ENCODE measurements at regions not wholly inside any gene's neighbourhood (a gene's known extent, or its start where the extent isn't known, plus 50 kb on each side); places are given as distances from the start of the nearest gene placed in this dataset.

- intact Hi-C loops (cut with micrococcal nuclease), result no loop called here
- Mint-ChIP-seq H3K4me3 (no peak overlapping the region), H3K9me3 (no peaks in the 10 kb centered on the region), H3K27me3 (no peaks in the 10 kb centered on the region), H3K36me3 (peaks cover 13% of the 10 kb centered on the region), H3K4me1 (ENCODE audit: low read depth) (no peaks in the 10 kb centered on the region), H3K27ac (no peak overlapping the region)
- DNase-seq, result no peak
- POLR2A ChIA-PET, result no interaction called here
- CTCF ChIA-PET, result no interaction called here
Observed at GRCh38 chr1:58430421-58431275, 115.9 kb downstream of the OMA1 start.

GRCh38 chr1:58426918-58427317 lies 119.6 kb downstream of the OMA1 start:
- H3K9me3 Mint-ChIP-seq, result no peaks in the 10 kb centered on the region
- DNase-seq, result no peak
- ChIA-PET CTCF (no interaction called here), POLR2A (interaction anchor here (0.6 kb wide), 1 partner anchor 206 kb away, joined by 3 read pairs; no protein-coding TSS in a partner anchor)
- no peaks in the 10 kb centered on the region for H3K4me1 Mint-ChIP-seq (ENCODE audit: low read depth)
- intact Hi-C loops (cut with micrococcal nuclease), result no loop called here
- no peak overlapping the region for H3K4me3 Mint-ChIP-seq
- H3K27ac Mint-ChIP-seq, result no peak overlapping the region
- no peaks in the 10 kb centered on the region for H3K27me3 Mint-ChIP-seq
- H3K36me3 Mint-ChIP-seq, result peaks cover 15% of the 10 kb centered on the region

GRCh38 chr1:58422436-58422835 lies 124.1 kb downstream of the OMA1 start:
- H3K4me3 Mint-ChIP-seq, result no peak overlapping the region
- ChIA-PET CTCF (no interaction called here), POLR2A (interaction anchor here (0.6 kb wide), 1 partner anchor 44 kb away, joined by 3 read pairs; no protein-coding TSS in a partner anchor)
- no peak for DNase-seq
- intact Hi-C loops (cut with micrococcal nuclease), result no loop called here
- no peak overlapping the region for H3K27ac Mint-ChIP-seq
- H3K27me3 Mint-ChIP-seq, result no peaks in the 10 kb centered on the region
- no peaks in the 10 kb centered on the region for H3K9me3 Mint-ChIP-seq
- H3K4me1 Mint-ChIP-seq (ENCODE audit: low read depth), result no peaks in the 10 kb centered on the region
- peaks cover 6% of the 10 kb centered on the region for H3K36me3 Mint-ChIP-seq

GRCh38 chr1:58418283-58419228 lies 128.0 kb downstream of the OMA1 start:
- Mint-ChIP-seq H3K4me3 (no peak overlapping the region), H3K36me3 (peaks cover 1% of the 10 kb centered on the region), H3K4me1 (ENCODE audit: low read depth) (no peaks in the 10 kb centered on the region), H3K27me3 (no peaks in the 10 kb centered on the region), H3K9me3 (no peaks in the 10 kb centered on the region), H3K27ac (no peak overlapping the region)
- ChIA-PET POLR2A (no interaction called here), CTCF (no interaction called here)
- no peak for DNase-seq
- intact Hi-C loops (cut with micrococcal nuclease), result no loop called here

- no peaks in the 10 kb centered on the region for H3K9me3 Mint-ChIP-seq
- H3K27ac Mint-ChIP-seq, result no peak overlapping the region
- DNase-seq, result no peak
- CTCF ChIA-PET, result no interaction called here
- H3K36me3 Mint-ChIP-seq, result peaks cover 1% of the 10 kb centered on the region
- intact Hi-C loops (cut with micrococcal nuclease), result no loop called here
- H3K4me3 Mint-ChIP-seq, result no peak overlapping the region
- POLR2A ChIA-PET, result no interaction called here
- no peaks in the 10 kb centered on the region for H3K27me3 Mint-ChIP-seq
- no peaks in the 10 kb centered on the region for H3K4me1 Mint-ChIP-seq (ENCODE audit: low read depth)
Observed at GRCh38 chr1:58412071-58412580, 134.4 kb downstream of the OMA1 start.

- no peak overlapping the region for H3K4me3 Mint-ChIP-seq
- H3K4me1 Mint-ChIP-seq (ENCODE audit: low read depth), result no peaks in the 10 kb centered on the region
- no peak overlapping the region for H3K27ac Mint-ChIP-seq
- intact Hi-C loops (cut with micrococcal nuclease), result no loop called here
- H3K27me3 Mint-ChIP-seq, result no peaks in the 10 kb centered on the region
- POLR2A ChIA-PET, result no interaction called here
- CTCF ChIA-PET, result no interaction called here
- H3K36me3 Mint-ChIP-seq, result peaks cover 1% of the 10 kb centered on the region
- no peaks in the 10 kb centered on the region for H3K9me3 Mint-ChIP-seq
- DNase-seq, result no peak
Observed at GRCh38 chr1:58409890-58410289, 136.6 kb downstream of the OMA1 start.

GRCh38 chr1:58409336-58409735 lies 137.2 kb downstream of the OMA1 start:
- no peaks in the 10 kb centered on the region for H3K4me1 Mint-ChIP-seq (ENCODE audit: low read depth)
- no peak overlapping the region for H3K4me3 Mint-ChIP-seq
- ChIA-PET POLR2A (no interaction called here), CTCF (no interaction called here)
- DNase-seq, result no peak
- intact Hi-C loops (cut with micrococcal nuclease), result no loop called here
- H3K27me3 Mint-ChIP-seq, result no peaks in the 10 kb centered on the region
- H3K27ac Mint-ChIP-seq, result no peak overlapping the region
- no peaks in the 10 kb centered on the region for H3K36me3 Mint-ChIP-seq
- no peaks in the 10 kb centered on the region for H3K9me3 Mint-ChIP-seq

- Mint-ChIP-seq H3K36me3 (no peaks in the 10 kb centered on the region), H3K4me1 (ENCODE audit: low read depth) (no peaks in the 10 kb centered on the region), H3K27ac (no peak overlapping the region), H3K27me3 (no peaks in the 10 kb centered on the region), H3K9me3 (no peaks in the 10 kb centered on the region), H3K4me3 (no peak overlapping the region)
- intact Hi-C loops (cut with micrococcal nuclease), result no loop called here
- ChIA-PET POLR2A (no interaction called here), CTCF (no interaction called here)
- DNase-seq, result no peak
Observed at GRCh38 chr1:58406301-58407071, 140.0 kb downstream of the OMA1 start.

- no peak overlapping the region for H3K4me3 Mint-ChIP-seq
- no peaks in the 10 kb centered on the region for H3K4me1 Mint-ChIP-seq (ENCODE audit: low read depth)
- no peak for DNase-seq
- ChIA-PET CTCF (no interaction called here), POLR2A (no interaction called here)
- H3K9me3 Mint-ChIP-seq, result no peaks in the 10 kb centered on the region
- H3K36me3 Mint-ChIP-seq, result no peaks in the 10 kb centered on the region
- intact Hi-C loops (cut with micrococcal nuclease), result no loop called here
- H3K27ac Mint-ChIP-seq, result no peak overlapping the region
- H3K27me3 Mint-ChIP-seq, result no peaks in the 10 kb centered on the region
Observed at GRCh38 chr1:58405660-58406059, 140.9 kb downstream of the OMA1 start.

GRCh38 chr1:58403894-58404293 lies 142.6 kb downstream of the OMA1 start:
- intact Hi-C loops (cut with micrococcal nuclease), result no loop called here
- Mint-ChIP-seq H3K27ac (no peak overlapping the region), H3K36me3 (no peaks in the 10 kb centered on the region), H3K9me3 (no peaks in the 10 kb centered on the region), H3K4me1 (ENCODE audit: low read depth) (no peaks in the 10 kb centered on the region), H3K4me3 (no peak overlapping the region), H3K27me3 (no peaks in the 10 kb centered on the region)
- CTCF ChIA-PET, result no interaction called here
- DNase-seq, result no peak
- POLR2A ChIA-PET, result no interaction called here

GRCh38 chr1:58402444-58402843 lies 144.1 kb downstream of the OMA1 start:
- ChIA-PET CTCF (no interaction called here), POLR2A (no interaction called here)
- DNase-seq, result no peak
- no peaks in the 10 kb centered on the region for H3K9me3 Mint-ChIP-seq
- H3K27me3 Mint-ChIP-seq, result no peaks in the 10 kb centered on the region
- no peak overlapping the region for H3K27ac Mint-ChIP-seq
- H3K36me3 Mint-ChIP-seq, result no peaks in the 10 kb centered on the region
- intact Hi-C loops (cut with micrococcal nuclease), result no loop called here
- H3K4me1 Mint-ChIP-seq (ENCODE audit: low read depth), result no peaks in the 10 kb centered on the region
- H3K4me3 Mint-ChIP-seq, result no peak overlapping the region

- intact Hi-C loops (cut with micrococcal nuclease), result no loop called here
- H3K27ac Mint-ChIP-seq, result no peak overlapping the region
- POLR2A ChIA-PET, result no interaction called here
- H3K27me3 Mint-ChIP-seq, result no peaks in the 10 kb centered on the region
- H3K9me3 Mint-ChIP-seq, result no peaks in the 10 kb centered on the region
- no peak for DNase-seq
- no peaks in the 10 kb centered on the region for H3K4me1 Mint-ChIP-seq (ENCODE audit: low read depth)
- H3K36me3 Mint-ChIP-seq, result no peaks in the 10 kb centered on the region
- H3K4me3 Mint-ChIP-seq, result no peak overlapping the region
- CTCF ChIA-PET, result no interaction called here
Observed at GRCh38 chr1:58401991-58402390, 144.5 kb downstream of the OMA1 start.
